Retina (tissue), 1 donor: ENCODE measurements at regions not wholly inside any gene's neighbourhood (a gene's known extent, or its start where the extent isn't known, plus 50 kb on each side); places are given as distances from the start of the nearest gene placed in this dataset.

Experiments
- DNase-seq: peaks from one replicate; pipeline ENCODE4 v3.0.0-alpha.2; 2016

DNA sequence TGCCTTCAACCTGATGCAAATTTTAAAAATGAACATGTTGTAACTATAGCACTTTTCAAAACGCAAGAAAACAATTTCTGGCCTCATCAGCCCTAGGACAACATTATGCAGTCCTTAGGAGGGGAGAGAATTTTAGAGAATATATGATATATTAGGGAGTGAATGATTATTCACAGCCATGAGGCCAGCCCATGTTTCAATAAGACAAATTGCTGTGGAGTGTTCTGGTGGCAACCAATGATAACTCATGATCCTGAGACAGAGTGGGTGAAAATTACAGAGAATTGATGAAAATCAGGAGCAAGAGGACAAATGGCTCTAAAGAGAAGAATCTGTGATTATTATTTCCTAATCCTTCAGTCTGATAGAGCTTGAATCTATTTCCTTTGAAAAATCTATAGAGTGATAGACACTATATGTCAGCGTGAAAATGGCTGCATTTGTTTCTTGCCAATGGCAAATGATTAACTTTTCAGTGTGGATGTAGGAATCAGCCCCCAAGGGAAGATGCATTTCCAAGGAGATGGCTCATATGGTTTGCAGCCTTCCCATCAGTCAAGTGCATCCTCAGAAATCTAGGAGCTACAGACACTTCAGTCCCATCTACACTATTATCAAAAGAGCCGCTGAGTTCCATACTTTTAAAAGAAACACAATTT, 761.0 kb upstream of the ARRDC4 start:
- DNase-seq: no peak

DNA sequence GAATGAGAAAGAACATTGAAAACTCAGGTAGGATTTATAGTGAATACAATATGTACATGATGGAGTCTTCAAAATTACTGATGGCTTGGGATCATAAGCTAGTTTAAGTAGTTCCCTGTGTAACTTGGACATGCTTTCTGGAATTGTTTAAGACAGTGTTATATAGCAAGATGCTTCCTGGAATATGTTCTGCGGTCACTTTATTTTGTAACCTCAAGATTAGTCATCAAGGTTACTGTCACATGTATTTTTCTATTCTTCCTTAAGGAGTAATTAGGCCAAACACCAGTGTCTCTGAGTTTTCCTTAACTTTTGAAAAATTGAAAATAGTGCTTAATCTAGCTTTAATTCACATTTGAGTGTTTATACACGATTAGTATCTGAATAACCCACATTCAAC, 760.3 kb upstream of the ARRDC4 start:
- DNase-seq: no peak

- no peak for DNase-seq
Observed at GRCh38 chr15:97210277-97210676, 750.2 kb upstream of the ARRDC4 start.

GRCh38 chr15:97215629-97216028, 744.9 kb upstream of the ARRDC4 start:
- DNase-seq: no peak

DNA sequence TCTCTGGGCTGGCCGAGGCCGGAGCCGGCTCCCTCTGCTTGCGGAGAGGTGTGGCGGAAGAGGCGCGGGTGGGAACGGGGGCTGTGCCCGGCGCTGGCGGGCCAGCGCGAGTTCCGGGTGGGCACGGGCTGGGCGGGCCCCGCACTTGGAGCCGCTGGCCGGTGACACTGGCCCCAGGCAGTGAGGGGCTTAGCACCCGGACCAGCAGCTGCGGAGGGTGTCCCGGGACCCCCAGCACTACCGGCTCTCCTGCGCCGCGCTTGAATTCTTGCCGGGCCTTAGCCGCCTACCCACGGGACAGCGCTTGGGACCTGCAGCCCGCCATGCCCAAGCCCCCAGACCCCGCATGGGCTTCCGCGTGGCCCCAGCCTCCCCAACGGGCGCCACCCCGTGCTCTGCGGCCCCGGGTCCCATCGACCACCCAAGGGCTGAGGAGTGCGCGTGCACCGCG, 736.3 kb upstream of the ARRDC4 start:
- no peak for DNase-seq

GRCh38 chr15:97234851-97235610, 725.5 kb upstream of the ARRDC4 start:
- peak; percentile 69 for DNase-seq

DNA sequence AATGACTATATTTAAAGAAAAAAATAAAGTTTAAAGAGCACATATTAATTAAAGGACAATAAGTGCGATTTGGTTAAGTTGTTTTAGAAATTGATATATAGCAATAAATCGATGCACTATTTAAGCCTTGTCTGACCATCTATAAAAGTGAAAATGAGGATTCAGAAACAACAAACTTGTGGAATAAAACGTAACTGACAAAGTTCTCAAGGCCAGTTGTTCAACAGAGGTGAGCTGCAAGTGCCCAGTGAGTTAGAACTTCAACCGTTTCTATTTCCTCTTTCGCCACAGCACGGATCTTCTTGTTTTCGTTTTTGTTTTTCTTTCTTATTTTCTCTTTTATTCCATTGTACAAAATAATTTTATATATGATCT, 724.9 kb upstream of the ARRDC4 start:
- DNase-seq: no peak

GRCh38 chr15:97236140-97236539, 724.4 kb upstream of the ARRDC4 start:
- DNase-seq: no peak

DNA sequence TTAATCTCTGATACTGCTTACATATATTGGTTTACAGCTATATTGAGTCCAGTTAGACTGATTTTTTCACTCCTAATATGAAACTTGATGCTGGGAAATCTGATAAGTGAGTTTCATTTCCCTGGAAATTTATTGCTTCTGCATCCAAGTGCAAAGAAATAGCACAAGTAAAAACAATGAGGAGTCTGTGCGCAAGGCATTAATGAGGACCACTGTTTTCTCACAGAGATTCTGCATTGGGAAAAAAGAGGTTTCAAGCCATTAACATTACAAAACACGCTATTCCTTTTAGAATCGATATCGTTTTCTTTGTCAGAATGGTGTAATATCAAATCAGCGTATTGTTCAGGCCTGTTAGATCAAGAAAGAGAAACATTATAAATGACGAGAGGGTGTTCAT, 723.3 kb upstream of the ARRDC4 start:
- no peak for DNase-seq

- DNase-seq: no peak
Observed at GRCh38 chr15:97248376-97248775, 712.1 kb upstream of the ARRDC4 start.

DNA sequence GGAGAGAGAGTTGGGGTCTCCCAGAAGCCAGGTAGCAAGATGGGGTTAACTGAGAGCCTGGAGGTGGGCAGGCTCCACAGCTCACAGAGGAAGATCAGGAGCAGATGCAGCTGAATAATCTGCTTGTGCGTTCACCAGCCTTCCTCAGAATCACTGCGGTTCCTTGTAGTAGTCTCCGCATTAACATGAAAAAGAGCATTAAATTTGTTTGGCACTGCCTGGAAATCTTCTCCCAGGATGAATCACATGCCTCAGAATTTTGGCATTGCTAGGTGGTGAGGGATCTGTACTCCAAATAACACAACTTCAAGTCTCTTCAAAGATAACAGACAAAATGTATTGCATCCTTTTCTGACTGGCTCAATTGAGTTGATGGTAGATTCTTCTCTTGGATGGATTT, 700.6 kb upstream of the ARRDC4 start:
- no peak for DNase-seq

GRCh38 chr15:97301166-97301565, 659.3 kb upstream of the ARRDC4 start:
- no peak for DNase-seq

DNA sequence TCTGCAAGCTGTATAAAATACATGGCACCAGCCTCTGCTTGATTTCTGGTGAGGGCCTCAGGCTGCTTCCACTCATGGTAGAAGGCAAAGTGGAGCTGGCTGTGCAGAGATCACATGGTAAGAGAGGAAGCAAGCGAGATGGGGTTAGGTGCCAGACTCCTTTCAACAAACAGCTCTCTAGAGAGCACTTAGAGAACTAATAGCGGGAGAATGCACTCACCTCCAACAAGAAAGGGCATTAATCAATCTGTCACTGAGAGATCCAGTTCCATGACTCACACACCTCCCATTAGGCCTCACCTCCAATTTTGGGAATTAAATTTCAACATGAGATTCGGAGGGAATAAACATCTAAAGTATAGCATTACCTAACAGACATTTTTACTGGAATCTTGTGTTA, 644.1 kb upstream of the ARRDC4 start:
- DNase-seq: no peak

DNA sequence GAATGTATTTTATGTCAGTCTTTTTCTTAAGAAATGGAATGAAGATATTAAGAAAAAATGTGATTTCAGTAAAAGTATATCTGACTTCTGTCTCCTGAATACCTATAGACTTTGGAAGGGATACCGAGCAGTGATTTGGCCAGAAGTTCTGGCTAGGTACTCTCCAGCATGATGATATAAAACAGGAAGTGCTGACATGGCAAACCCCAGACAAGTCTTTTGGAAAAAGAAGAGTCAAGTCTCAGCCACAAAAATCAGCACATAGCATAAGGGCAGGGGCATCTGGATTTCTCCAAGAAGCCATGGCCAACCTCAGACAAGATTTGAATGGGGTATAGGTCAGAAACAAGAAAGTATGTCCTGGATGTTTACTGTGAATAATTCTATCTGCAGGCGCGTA, 643.3 kb upstream of the ARRDC4 start:
- no peak for DNase-seq

- no peak for DNase-seq
Observed at GRCh38 chr15:97319291-97319690, 641.2 kb upstream of the ARRDC4 start.

DNA sequence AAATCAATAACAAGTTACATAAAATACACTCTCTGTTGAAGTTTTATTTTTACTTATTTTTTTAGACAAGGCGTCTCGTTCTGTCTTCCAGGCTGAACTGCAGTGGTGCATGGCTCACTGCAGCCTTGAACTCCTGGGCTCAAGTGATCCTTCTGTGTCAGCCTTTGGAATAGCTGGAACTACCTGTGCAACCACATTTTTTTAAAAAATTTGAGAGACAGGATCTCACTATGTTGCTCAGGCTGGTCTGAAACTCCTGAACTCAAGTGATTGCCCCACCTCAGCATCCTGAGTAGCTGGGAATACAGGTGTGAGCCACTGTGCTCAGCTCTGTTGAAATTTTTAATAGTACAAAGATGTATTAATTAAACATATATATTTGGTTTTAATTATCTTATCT, 614.3 kb upstream of the ARRDC4 start:
- DNase-seq: no peak

DNA sequence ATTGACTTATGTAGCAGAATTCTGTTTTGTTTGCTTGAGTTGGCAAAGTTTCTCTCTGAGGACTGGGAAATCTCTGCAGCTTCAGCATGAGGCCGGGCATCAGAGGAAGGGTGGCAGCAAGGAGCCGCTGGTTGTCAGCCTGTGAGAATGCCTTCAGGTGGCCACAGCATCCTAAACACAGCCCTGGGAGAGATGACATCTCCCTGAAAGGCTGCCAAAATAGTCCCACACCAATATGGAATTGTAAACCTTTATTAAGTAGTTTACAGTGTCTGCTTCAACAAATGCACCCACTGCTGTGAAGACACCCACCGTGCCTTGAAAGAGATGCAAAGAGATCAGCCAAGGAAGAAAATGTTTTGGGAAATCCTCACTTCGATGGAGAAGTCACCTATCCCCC, 609.7 kb upstream of the ARRDC4 start:
- DNase-seq: no peak

- DNase-seq: no peak
Observed at GRCh38 chr15:97383516-97383915, 577.0 kb upstream of the ARRDC4 start.

GRCh38 chr15:97386940-97387339, 573.6 kb upstream of the ARRDC4 start:
- DNase-seq: no peak

DNA sequence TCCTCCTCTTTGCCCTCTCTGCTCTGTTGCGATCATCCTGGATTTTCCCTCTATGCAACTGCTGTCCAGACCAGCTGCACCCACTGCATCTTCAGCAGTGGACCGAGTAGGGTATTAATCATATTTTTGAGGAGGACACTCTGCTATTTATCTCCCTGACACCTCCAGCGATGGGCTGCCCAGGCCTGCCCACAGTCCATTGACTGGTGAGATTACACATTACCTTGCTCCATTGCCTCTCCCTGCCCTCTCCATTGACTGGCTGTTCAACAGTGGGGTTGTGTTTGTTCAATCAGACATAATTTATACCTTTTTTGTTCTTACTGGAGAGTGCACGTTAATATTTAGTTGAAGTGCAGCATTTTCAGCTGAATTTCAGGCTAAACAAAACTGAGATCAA, 559.3 kb upstream of the ARRDC4 start:
- no peak for DNase-seq

GRCh38 chr15:97401970-97402369, 558.5 kb upstream of the ARRDC4 start:
- peak; percentile 3 for DNase-seq

- no peak for DNase-seq
Observed at GRCh38 chr15:97406841-97407240, 553.7 kb upstream of the ARRDC4 start.

- DNase-seq: no peak
Observed at GRCh38 chr15:97410897-97411575, 549.5 kb upstream of the ARRDC4 start.

DNA sequence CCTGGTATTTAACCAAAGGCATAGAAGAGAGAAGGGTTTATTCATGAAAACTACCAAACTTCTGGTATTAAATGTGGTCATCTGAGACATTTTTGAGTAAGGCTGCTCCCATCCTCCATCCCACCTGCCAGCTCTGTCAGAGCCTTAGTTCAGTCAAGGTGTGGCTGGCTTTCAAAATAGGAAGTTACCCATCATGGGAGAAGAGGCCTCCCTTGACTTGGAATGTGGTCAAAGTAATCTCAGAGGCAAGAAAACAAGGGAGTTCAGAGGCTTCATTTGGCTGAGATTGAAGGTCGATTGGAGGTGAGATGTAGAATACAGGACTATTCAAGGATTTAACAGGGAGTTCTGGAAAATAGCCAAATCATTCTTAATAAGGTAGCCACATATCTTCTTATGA, 540.4 kb upstream of the ARRDC4 start:
- no peak for DNase-seq
